ENCODE measurements at regions not wholly inside any gene's neighbourhood (a gene's known extent, or its start where the extent isn't known, plus 50 kb on each side); places are given as distances from the start of the nearest gene placed in this dataset.

DNA sequence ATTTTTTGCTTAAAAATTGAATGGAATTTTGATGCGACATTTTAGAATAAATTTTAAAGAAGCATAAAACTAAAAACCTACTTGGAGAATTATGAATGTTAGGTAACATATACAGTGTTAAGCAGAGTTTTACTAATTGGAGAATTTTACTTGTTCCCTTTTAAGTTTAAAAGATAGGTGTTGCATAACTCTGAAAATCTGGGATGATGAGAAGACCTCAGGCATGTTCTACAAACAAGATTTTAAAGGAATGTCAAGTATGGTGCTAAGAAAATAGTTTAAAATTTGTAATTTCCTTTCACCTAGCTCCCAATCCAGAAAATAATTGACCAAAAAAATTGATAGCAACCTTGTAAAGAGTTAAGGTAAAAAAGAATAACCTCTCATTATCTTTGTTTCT lies 135.8 kb downstream of the RFC3 start:
- no peak for DNase-seq

DNA sequence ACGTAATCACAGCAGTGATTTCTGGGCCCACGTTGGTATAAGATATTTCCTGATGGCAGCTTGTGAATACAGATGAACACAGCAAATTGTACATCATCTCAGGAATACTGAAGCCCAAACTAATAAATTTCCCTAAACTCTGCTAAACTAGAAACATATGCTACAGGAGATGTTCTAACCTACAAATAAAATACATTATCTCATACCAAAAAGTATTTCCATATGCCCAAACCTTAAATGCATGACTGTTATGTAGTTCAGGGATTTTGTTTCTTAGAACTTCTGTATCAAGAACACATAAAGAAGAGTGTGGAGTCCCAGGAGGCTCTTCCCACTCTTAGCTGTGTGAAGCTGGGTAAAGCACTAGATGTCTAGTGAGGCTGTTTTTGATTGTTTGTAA lies 138.4 kb downstream of the RFC3 start:
- no peak for DNase-seq

DNA sequence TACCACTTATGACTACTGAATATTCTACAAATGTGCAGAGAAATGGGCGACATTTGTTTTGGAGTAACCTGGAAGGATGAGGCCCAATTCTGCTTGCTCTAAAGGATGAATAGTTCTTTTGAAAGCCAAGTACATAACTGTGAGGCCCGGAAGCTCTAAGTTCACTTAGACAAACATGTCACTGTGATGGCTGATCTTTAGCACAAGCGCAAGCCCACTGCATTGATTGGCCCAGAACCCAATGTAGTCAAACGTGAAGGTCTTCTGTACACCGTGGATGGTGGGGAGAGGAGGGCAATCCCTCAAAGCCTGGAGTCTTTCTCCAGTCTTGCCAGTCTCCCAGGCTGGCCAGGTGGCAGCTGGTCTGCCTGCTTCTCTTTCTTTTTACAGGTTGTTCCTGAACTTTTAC lies 139.6 kb downstream of the RFC3 start:
- DNase-seq, result no peak

DNA sequence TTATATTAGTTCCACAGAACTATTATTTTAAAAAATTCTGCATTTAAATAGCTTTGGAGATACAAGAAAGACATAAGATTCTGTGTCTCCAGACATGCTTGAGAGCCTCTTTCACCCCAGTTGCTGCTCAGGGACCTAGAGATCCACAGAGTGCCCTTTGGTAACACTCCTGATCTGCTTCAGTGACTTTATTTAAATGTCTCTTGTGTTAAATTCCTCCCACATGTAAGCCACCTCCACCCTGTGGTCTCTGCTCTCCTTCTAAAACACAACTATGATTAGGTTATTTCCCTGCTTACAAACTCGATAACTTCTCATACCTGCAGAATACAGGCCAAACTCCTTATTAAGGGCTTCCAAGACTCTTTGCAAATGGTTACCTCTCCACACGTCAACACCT lies 141.0 kb downstream of the RFC3 start:
- no peak for DNase-seq

DNA sequence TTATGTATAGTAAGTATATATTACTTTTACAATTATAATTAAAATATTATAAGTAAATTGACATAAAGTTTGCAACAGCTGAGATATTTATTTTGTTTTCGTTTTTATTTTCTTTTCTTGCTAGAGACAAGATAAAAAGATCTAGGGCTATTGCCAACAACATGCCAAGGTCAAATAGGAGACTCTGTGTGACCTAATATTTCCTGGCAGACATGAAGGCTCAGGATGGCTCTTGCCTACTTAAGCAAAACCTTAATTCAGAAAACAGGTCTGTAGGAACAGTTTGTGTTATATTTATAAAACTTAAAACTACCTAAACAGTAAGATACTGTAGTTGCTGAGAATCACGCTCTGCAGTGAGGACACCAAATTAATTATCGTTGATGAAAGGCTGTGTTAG lies 145.2 kb downstream of the RFC3 start:
- no peak for DNase-seq

DNA sequence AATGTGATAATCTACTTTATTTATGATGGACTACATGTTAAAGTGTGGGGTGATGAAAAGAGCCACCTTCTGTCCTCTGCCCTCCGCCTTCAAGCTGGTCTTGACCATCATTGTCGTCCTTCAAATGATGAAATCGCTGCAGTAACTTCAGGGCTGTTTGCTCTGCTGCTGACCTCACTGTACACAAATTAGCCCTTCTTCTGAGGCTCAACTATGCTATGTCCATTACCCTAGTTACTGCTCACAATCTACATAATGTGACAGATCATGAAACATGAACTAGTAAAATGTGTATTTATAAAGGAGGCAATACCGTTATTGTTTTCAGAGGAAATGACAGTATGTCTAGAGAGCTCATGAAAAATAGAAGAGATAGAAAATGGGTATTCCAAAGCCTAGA lies 145.9 kb downstream of the RFC3 start:
- DNase-seq, result no peak

DNA sequence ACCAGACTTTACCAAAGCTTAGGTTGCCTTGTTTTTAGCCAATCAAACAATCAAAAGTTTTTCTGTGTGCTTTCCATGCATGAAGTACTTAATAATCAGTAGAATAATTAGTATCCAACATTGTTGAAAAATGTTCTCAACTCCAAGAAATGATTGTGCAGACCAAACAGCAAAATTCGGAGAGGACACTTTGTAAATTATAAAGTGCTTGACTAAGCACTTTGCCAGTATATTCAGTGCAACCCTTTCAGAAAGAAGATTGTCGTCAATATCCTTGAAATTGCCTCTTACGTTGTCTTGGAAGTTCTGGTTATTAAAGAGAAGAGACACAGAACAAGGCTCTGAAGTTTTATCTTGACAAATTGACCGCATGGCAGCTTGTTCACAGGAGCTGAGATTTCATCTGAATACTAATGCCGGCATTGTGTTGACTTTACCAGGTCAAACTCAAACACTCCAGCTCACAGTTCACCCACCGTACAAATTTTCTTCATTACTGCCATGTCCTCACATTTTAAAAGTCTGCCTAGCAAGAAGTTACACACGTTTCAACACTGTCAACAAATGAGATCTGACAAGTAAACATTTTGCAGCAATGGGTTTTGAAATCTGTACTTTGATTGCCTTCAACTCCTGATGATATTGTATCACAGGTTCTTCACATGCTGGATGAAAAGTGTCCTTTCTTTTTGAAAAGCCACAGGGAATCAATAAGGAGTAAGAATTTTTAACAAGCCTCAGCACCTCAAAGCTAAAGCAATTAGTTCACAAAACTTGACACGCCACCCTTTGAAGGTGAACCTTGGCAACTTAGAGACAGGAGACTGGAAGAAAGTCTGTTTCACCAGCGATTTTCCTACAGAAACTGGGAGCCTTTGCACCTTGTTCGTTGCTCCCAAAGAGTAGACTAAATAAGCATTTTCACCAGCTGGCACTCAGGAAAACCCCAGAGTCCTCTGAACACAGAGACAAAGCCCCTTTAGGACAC lies 150.9 kb downstream of the RFC3 start:
- no peak for DNase-seq

DNA sequence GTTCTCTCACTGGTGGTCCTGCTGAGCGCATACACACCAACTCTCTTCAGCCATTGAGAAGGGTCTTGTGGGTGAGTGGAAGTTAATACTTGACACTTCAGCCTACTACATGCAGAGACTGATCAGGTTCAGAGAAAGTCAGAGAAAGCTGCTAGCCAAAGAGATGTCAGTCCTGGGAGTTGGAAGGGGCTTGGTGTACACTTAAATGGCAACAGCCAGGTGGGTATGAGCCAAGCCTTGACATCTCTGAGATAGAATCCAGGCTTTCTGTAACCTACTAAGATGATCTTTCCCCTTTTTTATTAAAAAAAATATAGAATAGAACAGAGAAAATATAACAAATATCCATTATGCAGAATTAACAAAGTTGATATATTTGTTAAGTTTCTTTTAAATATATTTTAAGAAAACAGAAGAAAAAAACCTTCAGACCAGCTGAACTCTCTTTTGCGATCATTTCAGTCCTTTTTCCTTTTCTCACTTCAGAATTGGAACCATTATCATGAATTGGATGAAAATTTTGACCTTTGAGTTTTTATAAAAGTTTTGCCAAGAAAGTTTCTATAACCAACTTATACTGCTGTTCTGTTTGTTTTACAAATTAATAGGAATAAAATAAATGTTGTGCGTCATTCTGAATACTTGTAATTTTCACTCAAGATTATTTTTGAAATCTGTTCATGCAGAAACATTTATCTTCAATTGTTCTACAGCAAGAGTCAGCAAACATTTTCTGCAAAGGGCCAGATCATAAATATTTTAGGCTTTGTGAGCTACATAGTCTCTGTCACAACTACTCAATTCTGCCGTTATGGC lies 153.0 kb downstream of the RFC3 start:
- no peak for DNase-seq

DNA sequence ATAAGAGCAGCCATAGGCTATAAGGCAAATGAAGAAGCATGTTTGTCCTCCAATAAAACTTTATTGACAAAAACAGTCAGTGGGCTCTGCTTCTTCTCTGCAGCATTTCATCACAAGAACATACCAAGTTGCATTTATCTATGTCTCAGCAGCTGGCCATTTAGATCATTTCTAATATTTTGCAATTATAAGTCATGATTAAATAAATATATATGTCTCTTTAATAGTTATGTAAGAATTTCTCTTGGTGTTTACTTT lies 153.5 kb downstream of the RFC3 start:
- no peak for DNase-seq

DNA sequence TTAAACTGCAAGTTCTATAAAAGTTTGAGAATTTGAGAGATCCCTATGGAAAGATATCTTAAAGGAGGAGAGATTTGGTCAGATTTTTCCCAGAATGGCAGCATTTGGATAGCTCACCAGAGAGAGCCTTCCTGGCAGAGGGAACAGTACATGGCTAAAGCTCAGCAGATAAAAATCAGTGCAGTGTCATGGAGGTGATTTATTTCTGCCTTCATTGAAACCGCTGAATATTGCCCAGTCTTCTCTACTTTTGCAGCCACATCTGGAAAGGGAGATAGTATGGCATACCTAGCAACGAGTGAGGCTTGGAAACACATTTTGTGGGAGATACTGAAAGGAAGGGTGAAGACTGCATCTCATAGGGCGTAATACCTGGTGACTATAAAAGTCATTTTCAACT lies 155.2 kb downstream of the RFC3 start:
- no peak for DNase-seq

DNA sequence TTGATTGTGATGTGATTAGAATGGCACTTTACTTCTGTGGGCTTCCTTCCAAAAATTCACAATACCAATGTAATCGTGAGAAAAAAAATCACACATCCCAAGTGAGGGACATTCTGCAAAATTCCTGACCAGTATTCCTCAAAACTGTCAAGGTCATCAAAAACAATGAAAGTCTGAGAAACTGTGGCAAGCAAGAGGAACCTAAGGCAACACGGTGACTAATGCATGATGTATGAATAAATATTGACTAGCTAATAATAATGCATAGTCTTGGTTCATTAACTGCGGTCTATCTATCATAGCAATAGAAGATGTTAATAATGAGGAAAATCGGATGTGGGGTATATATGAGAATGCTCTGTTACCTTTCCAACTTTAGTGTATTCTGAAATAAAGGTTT lies 159.0 kb downstream of the RFC3 start:
- no peak for DNase-seq

DNA sequence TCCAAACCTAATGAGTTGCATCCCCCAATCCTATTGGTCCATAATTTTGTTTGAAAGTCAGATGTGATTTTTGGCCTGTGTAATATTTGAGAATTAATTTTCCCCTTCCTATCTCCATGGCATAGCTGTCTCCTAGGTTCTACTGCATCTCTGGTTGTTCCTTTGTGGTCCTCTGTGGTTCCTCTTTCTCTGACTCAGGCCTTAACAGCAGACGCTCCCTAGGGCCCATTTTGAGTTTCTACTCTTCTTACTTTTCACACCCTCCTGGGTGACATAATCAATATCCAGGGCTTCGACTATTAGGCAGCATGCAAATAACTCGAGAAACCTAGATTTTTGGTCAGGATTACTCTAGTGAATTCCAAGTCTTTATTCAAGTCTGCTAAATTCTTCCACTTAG lies 160.7 kb downstream of the RFC3 start:
- DNase-seq, result no peak

DNA sequence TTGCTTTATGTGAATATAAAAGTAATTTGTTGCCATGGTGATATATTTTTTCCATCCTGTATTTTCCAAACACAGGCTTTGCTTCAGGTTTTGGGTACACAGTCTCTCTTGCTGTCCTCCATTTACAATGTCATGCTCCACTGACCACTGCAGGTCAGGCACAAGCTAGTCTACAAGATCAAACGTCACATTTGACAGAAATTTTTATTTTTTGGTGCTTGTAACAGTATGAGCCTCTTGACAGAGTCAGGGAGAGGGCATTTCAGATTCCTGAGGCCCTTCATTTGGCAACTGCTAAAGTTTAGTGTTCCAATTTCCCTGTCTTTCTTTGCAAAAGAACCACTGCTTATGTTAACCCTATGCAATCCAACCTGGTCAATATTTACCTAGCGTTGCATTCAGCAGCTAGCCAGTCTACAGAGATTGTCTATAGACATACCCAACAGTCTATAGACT lies 175.0 kb downstream of the RFC3 start:
- no peak for DNase-seq

DNA sequence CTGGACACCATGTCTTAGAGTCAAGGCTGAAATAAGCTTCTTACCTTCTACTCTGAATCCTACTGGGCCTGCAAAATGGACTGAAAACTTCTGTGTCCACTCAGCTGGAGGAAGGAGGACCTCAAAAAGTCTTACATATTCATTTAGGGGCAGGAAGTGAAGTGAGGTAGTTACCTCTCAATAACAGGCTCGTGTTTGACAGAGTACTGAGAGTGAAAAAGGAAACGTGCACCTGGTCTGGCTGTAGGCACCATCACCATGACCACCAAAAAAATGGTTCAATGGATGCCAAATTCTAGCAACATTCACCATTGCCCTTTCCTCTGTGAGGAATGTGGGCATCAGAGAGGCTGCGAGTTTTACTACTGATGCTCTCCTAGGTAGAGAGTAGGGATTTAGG lies 176.2 kb downstream of the RFC3 start:
- no peak for DNase-seq

DNA sequence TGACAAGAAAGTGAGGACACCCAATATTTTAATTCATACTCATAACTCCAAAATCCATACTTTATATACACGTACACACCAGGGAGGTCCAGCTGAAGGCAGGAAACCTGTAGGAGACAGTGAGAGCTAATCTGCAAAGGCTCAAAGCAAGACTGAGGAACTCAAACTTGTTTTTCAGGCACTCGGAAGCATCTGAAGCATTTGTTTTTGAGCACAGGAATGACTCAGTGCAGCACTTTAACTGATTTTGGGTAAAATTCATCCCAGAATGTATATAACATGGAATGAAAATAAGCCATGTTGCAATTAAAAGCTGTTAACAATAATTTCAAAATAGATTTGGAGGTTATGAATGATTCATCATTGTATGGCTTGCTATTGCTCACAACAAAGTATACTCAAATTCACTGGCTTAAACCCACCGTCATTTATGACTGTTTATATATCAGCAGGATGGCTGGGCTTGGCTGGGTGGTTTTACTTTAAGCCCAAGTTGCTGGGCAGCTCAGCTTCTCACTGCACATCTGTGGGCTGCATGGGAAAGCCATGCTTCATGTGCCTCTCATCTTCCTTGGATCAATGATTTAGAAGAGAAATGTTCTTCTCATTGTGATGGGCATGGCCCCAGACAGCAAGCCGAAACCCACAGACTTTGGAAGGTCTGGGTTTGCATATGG lies 177.0 kb downstream of the RFC3 start:
- DNase-seq, result no peak

DNA sequence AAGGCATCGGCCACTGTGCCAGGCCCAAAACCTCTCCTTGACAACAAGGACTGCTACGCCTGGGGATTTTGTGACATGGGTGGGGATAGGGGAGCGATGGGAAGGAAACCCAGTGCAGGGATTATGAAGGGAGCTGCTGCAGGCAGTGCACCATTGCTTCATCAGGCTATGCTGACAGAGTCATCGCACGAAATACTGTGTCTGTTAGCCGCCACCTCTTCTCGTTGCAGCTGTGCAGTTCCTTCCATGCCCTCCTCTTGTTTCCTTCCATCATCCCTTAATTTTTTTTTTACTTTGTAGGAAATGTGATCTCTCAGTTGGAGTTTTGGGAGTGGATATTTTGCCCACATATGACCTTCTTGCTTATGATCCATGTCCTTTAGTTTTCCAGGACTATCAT lies 178.7 kb downstream of the RFC3 start:
- no peak for DNase-seq

DNA sequence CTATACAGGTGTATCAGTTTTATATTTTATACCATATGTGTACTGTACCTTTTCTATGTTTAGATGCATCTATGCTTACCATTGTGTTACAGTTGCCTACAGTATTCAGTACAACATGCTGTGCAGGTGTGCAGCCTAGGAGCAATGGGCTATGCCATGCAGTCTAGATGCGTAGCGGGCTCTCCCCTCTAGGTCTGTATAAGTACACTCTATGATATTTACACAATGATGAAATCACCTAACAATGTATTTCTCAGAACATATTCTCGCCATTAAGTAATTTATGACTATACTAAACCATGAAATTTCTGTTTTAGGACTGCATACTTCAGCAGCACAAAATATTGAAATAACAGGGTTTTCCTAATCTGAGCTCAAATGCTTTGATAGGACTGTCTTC lies 179.6 kb downstream of the RFC3 start:
- DNase-seq, result no peak

DNA sequence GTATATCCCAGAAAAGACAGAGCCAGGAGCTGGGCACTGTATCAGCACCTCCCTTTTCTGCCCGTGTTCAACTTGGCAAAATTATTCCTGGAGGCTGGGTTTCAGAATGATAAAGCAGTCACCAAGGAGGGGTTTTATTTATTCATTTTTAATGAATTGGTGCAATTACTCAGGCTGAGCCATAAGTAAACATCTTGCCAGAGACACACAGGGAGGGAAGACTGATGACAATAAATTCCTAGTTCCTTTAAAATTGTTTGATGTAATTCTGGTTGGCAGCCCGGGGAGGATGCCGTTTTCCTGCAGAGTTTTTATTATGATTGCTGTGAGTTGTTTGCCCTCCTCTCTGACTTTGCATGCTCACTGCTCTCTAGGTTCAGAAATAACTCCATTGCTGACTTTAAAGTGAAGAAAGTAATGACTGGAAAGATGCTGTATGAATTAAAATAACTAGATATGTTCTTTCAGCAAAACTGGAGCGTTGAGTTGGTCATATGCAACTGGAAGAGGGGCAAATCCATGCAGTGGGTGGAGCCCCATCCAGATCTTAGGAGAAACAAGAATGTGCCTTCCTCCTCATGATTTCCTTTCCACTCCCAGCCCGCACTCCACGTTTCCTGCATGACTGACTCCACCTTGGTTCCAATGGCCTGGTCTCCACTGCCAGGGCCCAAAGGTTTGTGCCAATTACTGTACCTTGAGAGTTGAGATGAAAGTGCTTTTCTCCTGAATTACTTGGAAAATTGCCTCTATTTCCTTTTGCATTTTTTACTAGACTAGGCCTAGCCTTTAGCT lies 182.1 kb downstream of the RFC3 start:
- DNase-seq, result no peak

DNA sequence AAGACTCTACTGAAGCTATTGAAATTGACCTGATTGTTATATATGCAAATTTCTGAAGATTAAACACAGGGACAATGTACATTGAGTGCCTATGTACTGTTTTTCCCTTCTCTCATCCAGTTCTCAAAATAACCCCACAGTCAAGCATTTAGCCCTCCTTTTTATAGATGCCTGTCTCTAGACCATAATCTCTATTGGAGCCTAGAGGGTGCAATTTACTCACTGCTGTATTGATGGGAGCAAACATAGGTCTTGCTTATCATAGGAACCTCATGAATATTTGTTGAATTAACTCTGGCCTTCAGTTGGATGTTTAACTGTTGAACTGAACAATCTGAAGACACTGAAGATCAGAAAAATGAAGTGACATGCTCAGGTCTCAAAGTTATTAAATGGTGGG lies 183.0 kb downstream of the RFC3 start:
- no peak for DNase-seq

DNA sequence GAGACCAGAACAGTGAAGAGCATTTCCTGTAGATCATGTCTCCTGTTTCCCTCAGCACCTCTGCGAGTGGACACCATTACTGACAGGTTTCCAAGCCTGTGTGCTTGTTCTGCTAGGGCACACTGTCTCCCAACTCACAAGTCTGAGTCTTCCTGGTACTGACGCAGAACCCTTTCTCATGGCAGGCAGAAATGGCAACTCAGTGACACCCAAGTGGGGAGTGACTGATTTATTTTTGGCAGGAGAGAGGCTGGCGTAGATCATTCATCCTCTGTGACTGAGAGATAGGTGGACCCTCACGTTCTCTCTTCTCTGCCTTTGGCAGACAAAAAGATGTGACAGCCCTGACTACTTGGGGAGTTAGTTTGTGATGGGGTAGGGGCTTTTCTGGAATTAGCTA lies 183.4 kb downstream of the RFC3 start:
- no peak for DNase-seq

DNA sequence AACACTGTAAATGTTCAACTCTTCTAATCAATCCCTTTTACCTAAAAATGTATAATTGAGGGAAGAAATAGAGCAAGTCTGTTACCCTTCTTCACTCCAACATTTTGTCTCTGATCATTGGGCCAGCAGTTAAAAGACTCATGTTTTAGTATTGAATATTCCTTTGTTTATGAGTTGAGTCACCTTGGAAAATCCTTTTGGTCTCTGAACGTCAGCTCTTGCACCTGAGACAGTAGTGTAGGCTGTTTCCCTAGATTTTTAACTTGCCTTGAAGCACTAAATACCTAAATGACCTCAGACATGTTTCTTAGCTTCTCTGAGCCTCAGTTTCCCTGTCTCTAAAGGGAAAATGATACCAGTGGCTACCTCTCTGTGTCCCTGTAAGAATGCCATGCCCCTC lies 184.2 kb downstream of the RFC3 start:
- no peak for DNase-seq

DNA sequence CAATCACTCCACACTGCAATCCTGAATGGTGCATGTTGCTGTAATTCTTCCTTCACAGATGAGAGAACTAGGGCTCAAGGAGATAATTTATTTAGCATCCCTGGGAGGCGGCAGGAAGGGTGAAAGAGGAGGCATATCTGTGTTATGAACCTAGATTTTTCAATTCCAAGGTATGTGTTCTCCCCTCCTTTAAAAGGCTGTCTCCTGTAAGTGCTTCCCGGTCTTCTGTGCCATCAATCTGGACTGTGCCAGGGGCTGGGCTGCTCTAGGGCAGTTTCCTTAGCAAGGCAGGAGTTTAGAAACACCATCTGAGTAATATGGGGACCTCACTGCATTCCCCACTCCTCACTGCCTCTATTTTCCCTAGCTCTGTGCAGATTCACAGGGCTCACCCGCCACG lies 185.0 kb downstream of the RFC3 start:
- no peak for DNase-seq

DNA sequence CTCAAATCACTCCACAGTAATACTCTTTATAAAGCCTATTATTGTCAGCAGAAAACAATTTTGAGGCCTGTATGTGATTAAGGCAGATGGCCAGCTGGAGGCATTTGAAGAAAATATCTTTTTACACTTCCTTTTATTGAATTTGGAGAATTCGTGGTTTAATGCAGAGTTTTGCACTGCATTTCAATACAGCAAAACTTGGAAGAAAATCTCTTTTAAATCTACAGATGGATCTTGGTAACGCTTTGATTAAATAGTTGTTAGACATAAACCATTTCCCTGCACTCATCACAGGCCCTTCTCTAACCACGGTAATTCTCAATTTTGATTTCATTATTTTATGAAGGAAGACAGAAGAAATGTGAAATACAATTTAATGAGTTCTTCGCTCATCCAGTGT lies 185.7 kb downstream of the RFC3 start:
- DNase-seq, result no peak

Data from 8988T (cell line).